ENCODE measurements at regions not wholly inside any gene's neighbourhood (a gene's known extent, or its start where the extent isn't known, plus 50 kb on each side); places are given as distances from the start of the nearest gene placed in this dataset.

DNA sequence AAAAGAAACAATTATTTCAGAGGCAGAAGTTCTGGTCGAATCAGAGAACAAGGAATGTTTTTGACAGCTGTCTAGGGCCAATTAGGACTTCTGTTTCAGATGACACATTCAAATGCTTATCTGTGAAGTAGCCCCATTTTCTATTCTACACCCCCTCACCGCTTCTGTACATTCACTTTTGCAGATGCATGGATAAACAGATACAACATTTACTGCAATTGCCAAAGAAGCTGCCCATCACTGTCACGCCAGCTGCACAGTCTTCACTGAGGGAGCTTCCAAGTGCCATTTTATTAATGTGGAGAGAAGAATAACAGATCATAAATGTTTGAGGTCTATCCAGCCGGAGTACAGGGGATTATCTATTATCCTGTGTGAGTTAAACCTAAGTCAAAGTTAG lies 426.8 kb upstream of the ARID1B start:
- Histone ChIP-seq H3K14ac (replicated peaks; ENCODE audit: low read depth, low read length) (no peak overlapping the region), H3K79me1 (ENCODE audit: low read depth in 1 of 2, low read length in 2 of 2) (no peaks in the 10 kb centered on the region), H3K4ac (ENCODE audit: low read depth, low read length) (no peak overlapping the region), H3K56ac (ENCODE audit: extremely low read depth, insufficient read depth, low read length) (no peak overlapping the region), H3K36me3 (ENCODE audit: control insufficient read depth, insufficient read depth, low read length) (no peaks in the 10 kb centered on the region), H3K27me3 (ENCODE audit: control insufficient read depth, insufficient read depth, low read length) (no peaks in the 10 kb centered on the region; the same call in 1 of the 2 replicates), H2BK120ac (ENCODE audit: low read depth, low read length) (no peak overlapping the region), H3K18ac (ENCODE audit: low read depth, low read length) (no peak overlapping the region), H3K9me1 (ENCODE audit: insufficient read depth, low read length) (no peaks in the 10 kb centered on the region), H4K20me1 (ENCODE audit: insufficient read depth, low read length) (no peaks in the 10 kb centered on the region), H4K5ac (ENCODE audit: low read depth, low read length) (no peak overlapping the region), H2AK9ac (replicated peaks; ENCODE audit: low read depth, low read length, poor library complexity) (no peak overlapping the region), H2AK5ac (ENCODE audit: low read depth, low read length) (no peak overlapping the region), H3K9ac (ENCODE audit: low read depth, low read length) (no peak overlapping the region), H4K8ac (ENCODE audit: low read depth in 2 of 2, low read length in 2 of 2) (no peak overlapping the region), H2BK15ac (ENCODE audit: low read depth, low read length) (no peak overlapping the region), H3K9me3 (ENCODE audit: control insufficient read depth, insufficient read depth, low read length) (no peaks in the 10 kb centered on the region), H4K91ac (ENCODE audit: insufficient read depth, low read depth, low read length) (no peak overlapping the region), H3K4me3 (ENCODE audit: insufficient read depth, low read depth, low read length) (no peak overlapping the region), H2BK20ac (ENCODE audit: low read depth, low read length) (no peak overlapping the region), H2AFZ (replicated peaks; ENCODE audit: low read length, poor library complexity) (no peak overlapping the region), H3K23ac (ENCODE audit: low read depth, low read length) (no peak overlapping the region), H3K27ac (ENCODE audit: insufficient read depth, low read length) (no peak overlapping the region), H3K4me2 (ENCODE audit: low read depth, low read length) (no peak overlapping the region), H3K4me1 (ENCODE audit: control insufficient read depth, insufficient read depth, low read length) (peaks cover 2% of the 10 kb centered on the region), H2BK5ac (ENCODE audit: low read depth, low read length, poor library complexity, severe bottlenecking) (no peak overlapping the region)
- intact Hi-C loops (cut with micrococcal nuclease), result no loop called here
- CTCF ChIA-PET, result no interaction called here
- TF ChIP-seq RCOR1 (IDR thresholded peaks at IDR 0.05; ENCODE audit: insufficient replicate concordance, low read length) (no peak), MAZ (IDR thresholded peaks at IDR 0.05; ENCODE audit: borderline replicate concordance, low read depth, low read length) (no peak), FOS (IDR thresholded peaks at IDR 0.05; ENCODE audit: low read depth, low read length) (no peak), CHD1 (IDR thresholded peaks at IDR 0.05; ENCODE audit: low read depth, low read length) (no peak), SMC3 (IDR thresholded peaks at IDR 0.05; ENCODE audit: low read depth, low read length) (no peak), CEBPB (IDR thresholded peaks at IDR 0.05; ENCODE audit: low read depth, low read length) (no peak), RFX5 (IDR thresholded peaks at IDR 0.05; ENCODE audit: low read depth, low read length) (no peak)
- TF ChIP-seq, protein P1, sequence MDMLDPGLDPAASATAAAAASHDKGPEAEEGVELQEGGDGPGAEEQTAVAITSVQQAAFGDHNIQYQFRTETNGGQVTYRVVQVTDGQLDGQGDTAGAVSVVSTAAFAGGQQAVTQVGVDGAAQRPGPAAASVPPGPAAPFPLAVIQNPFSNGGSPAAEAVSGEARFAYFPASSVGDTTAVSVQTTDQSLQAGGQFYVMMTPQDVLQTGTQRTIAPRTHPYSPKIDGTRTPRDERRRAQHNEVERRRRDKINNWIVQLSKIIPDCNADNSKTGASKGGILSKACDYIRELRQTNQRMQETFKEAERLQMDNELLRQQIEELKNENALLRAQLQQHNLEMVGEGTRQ (IDR thresholded peaks at IDR 0.05; ENCODE audit: low read depth, low read length), result no peak
- POLR2A ChIA-PET (ENCODE audit: unreplicated experiment), result no interaction called here
- in situ Hi-C loops (cut with MboI; ENCODE audit: low sequenced_read_pairs), result no loop called here
- WGBS, 2 experiments (ENCODE audit: extremely low coverage in 2 of 2, insufficient read length in 1 of 2), result no CpG with 5 or more reads among the region's 4 CpGs
- no TSS peak for BruUV-seq (replicated peaks)
- dilution Hi-C loops (cut with HindIII; ENCODE audit: low sequenced_read_pairs, unreplicated experiment), result no loop called here
- no peak for ATAC-seq (ENCODE audit: low read depth)
- DNase-seq, result no peak
